HG03097 (cell line): ENCODE measurements at regions not wholly inside any gene's neighbourhood (a gene's known extent, or its start where the extent isn't known, plus 50 kb on each side); places are given as distances from the start of the nearest gene placed in this dataset.

ENCODE experiments used
- ATAC-seq: cut with Tn5 transposase; IDR thresholded peaks from one replicate; pipeline ENCODE4 v1.9.1; 2021; ENCODE audit not compliant: unreplicated experiment, low FRiP score

DNA sequence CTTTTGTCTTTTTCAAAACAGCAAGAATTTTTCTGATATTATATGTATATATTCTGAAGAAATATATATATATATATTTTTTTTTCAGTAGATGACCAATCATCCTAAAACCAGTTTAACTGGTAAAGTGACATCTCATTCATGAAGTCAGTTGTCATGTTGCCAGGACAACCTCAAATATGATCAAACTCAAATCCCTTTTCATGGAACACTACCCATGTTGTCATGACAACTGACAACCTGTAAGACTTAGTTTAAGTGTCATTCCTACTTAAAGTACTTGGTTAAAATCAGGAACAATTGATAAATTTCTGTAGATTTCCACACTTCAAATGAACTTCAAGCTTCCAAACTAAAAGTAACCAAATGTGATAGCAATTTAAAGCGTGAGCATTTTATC lies 101.8 kb upstream of the ERBB4 start:
- no peak for ATAC-seq

DNA sequence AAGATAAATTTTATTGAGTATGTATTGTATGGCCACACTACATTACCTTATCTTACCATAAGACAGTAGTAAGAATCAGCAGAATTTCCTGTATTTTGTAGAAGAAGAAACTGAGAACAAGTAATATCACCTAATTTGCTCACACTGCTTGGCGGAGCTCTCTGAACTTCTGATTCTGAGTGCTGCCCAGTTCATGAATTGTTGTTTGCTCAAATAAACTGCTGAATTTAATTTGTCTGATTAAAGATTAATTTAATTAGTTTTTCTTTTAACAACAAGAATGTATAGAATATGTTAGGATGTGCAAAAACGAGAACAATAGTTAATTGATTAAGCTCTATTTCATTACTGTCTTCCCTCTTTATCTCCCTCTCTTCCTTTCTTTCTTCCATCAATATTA lies 100.1 kb upstream of the ERBB4 start:
- ATAC-seq = no peak

DNA sequence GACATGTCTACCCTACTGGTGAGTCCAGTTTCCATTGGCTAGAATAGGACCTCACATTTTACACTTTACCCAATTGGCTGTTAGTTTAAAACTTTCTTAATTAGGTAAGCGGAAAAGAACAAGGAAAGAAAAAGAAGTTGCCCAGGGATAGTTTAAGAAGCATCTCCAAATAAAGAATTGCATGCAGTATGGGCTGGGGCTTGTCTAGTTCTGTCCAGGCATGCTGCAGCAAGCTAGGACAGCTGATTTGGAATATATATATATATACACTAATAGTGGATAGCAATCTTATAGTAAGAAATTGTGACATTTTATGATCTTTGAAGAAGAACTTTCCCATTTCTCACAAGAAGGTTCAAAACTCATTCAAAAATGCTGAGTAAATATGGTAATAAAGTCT lies 90.0 kb upstream of the ERBB4 start:
- ATAC-seq = no peak

DNA sequence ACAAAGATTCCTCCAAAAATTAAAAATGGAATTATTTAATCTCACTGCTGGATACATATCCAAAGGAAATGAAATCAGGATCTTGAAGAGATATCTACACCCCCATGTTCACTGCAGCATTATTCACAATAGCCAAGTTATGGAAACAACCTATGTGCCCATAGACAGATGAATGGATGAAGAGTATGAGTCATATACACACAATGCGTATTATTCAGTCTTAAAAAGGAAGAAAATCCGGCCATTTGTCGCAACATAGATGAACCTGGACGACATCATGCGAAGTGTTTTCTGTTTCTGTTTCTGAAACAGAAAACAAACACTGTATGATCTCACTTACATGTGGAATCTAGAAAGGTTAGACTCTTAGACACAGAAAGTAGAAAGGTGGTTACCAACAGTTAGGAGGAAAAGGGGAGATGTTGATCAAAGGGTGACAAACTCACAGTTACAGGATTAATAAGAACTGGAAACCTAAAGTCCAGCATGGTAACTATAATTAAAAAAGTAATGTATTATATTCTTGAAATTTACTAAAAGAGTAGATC lies 87.8 kb upstream of the ERBB4 start:
- ATAC-seq = no peak

DNA sequence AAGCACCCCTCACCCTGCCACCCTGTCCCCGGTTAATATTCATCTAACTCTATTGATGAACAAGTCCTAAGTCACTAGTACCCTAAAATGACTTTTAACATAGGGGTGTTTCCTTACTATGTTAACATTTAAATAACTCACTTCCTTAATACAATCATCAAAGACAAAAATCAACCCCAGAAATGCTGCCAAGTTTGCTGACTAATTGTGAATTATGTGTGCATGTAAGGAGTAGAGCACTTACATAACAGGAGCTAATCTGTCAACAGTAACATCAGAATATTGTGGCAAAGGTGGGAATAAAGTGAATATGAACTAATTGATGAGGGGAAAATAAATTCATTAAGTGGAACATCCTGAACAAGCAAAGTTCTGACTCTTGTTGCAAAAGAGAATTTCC lies 81.4 kb upstream of the ERBB4 start:
- ATAC-seq = no peak

DNA sequence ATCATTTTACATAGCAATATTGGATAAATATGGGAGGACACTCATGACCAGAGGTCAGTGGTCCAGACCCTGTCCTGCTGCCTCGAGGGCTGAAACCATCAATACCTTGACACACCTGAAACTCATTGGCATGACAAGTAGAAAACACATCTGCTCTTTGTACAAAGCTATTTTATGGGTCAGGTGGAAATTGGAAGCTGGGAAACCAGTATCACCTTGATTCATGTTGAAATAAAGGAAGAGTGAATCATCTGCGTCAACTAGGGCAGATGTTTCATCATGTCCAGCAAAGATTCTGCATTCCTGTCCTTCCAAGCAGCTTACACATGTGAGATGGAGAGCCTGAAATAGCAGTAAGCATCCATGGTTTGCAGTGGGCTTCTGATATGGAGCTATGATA lies 80.0 kb upstream of the ERBB4 start:
- no peak for ATAC-seq

DNA sequence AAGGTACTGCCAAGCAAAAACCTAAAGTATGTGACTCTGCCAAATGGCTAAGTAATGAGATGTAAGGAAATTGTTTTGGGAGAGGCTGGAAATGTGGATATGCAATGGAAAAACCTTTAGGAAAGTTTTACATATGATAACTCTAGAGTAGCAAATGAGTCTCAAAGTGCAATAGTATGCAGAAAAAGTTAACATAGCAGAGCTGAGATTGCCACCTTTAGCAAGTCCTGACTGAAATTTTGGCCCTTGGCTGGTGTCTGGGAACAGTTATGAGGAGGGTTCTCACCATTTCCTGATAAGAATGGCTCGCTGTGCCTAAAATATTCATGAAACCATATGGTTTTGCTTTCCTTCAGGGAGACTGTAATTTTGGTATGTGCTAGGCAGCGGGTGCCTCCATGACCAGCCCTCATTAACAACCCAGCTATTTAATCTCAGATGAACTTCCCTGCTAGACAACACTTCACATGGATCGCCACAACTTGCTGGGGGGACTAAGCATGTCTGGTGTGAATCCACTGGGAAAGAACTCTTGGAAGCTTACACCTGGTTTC lies 72.3 kb upstream of the ERBB4 start:
- ATAC-seq = no peak

DNA sequence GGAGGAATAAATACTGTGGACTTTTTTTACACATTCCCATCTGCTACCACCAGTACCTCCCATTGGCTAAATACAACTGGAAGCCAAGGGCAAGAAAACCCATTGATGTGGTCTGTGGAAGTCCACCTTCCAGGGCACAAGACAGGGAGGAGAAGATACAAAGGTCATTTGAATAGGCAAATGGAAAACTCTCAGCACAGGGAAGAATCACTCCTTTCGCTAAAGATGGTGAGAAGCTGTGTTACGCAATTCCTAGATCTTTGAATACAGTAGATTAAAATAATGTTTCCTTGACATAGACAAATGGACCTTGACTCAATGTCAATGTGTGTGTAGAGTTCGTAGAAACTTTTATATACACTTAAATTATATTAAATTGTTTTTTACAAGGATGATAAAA lies 70.9 kb upstream of the ERBB4 start:
- ATAC-seq = no peak

DNA sequence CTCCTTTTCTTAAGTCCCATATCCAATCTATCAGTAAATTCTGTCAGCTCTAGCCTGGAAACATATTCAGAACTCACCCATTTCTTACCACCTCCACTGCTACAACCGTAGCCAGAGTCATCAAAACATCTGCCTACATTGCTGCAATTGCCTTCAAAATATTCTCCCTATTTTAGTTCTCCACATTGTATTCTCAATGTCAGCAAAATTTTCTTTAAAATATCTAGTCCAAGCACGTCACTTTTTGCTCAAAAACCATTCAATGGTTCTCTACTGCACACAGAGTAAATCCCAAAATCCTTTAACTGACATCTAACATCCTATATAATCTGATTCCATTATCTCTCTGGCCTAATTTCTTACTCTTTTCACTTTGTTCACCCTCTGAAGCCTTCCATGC lies 68.5 kb upstream of the ERBB4 start:
- ATAC-seq = no peak

DNA sequence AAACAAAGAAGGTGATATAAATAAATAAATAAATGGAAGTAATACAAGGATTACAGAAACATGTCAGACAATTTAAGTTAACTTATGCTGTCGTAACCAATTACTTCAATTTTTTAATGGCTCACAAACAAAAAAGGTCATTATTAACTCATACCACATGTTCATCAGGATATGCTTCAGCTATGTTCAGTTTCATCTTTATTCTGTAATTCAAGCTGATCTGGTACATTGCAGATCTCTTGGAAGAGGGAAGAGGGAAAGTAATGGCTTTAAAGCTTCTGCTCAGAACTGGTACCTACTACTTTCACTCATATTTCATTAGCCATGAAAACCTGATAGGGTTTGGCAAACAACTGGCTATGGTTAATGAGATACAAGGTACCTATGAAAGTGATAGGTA lies 67.6 kb upstream of the ERBB4 start:
- no peak for ATAC-seq

DNA sequence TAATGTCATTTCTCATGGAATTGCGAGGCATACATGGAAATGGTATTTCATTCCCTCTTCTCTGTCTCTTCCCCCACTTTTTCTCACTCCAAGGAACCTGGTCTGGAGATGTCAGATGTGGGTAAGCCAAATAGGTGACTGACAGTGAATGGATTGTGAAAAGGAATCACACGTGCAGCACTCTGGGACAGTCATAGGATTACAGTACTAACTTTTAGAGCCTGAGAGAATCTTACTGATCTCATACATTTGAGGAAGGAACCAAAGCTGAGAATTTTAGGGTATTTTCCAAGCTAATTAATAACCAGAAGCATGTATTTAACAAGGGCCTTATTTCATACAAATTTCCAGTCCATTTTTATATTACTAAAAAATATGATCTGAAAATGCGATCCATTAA lies 58.1 kb upstream of the ERBB4 start:
- ATAC-seq = no peak

DNA sequence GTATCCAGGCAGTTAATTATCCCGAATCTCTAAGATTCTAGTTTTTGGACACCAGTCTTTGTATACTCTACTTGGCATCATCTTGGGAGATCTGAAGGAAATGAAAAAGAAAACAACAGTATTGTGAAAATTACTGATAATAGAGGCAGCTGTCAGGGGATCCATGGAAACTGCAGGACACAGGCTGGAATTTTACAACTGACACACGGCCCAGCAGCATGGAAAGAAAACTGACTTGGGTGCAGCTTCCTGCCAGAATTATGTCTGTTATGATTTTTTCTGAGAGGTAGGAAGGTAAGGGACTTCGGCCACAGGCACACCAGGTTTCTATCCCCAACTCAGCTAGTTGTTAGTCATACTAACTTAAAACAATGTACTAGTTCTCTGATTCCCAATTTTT lies 57.7 kb upstream of the ERBB4 start:
- ATAC-seq = no peak

DNA sequence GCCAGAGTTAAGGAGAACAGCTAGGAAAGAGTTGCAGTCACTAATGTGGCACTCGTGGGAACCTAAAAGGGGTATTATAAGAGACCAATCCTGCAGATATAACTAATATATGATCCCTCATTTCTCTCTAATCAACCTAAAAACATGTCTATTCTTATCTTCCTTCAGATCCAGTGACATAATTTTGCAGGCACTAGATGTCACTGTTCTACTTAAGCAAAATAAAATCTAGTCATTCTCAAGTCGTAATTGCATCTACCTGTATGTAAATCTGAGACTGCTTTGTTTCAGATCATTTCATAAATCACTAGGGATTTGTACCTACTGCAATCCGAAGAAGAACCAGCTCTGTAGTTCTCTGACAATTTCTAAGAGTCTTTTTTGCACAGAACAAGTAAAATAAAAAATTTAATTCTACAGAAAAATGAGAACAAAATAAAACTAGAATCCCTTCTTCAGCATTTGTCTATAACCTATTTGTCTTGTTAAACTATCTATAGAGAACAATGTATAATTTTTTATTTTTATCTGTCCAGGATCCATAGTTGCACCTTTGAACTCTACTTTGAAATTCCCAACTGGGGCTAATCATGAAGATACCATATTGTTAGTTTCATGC lies 56.5 kb upstream of the ERBB4 start:
- ATAC-seq = no peak

DNA sequence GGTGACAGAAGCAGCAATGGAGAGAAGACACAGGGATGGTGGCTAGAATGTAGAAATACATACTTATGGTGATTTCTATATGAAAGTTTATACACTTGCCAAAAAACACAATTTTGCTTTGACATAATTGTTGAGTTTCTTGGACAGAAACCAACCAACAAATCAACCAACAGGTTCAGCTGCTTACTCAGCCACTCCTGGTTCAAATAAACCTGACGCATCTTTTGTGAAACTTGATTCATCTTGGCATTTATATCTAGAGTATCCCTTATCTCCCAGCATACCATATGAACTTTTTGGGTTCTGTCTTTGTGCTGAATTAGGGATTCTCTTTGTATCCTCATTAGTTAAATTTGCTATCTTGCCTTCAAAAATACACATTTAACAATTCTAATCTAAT lies 54.1 kb upstream of the ERBB4 start:
- no peak for ATAC-seq
